Hepatocyte (in vitro differentiated cells): ENCODE measurements at regions not wholly inside any gene's neighbourhood (a gene's known extent, or its start where the extent isn't known, plus 50 kb on each side); places are given as distances from the start of the nearest gene placed in this dataset.

Experiments used
- DNase-seq: peaks from one replicate; pipeline ENCODE4 v3.0.0-alpha.2; 2016; ENCODE audit warnings: low spot score
- H2AFZ ChIP-seq: fragments of 200-600 bp; sonication (generic); 2 replicates; pipeline ENCODE4 v1.6.0; 2016; ENCODE audit warnings: antibody characterized with exemption, mild to moderate bottlenecking
- H3K27ac ChIP-seq: fragments of 200-600 bp; sonication (generic); 2 replicates; pipeline ENCODE4 v1.5.1; 2016; ENCODE audit warnings: mild to moderate bottlenecking
- H3K27me3 ChIP-seq: fragments of 200-600 bp; sonication (generic); 2 replicates; pipeline ENCODE4 v1.6.1; 2016
- H3K36me3 ChIP-seq: fragments of 200-600 bp; sonication (generic); replicated peaks from 2 replicates; pipeline ENCODE4 v1.5.1; 2016; ENCODE audit warnings: low read depth; ENCODE audit not compliant: insufficient read depth
- H3K4me1 ChIP-seq: fragments of 200-600 bp; sonication (generic); 2 replicates; pipeline ENCODE4 v1.5.1; 2016; ENCODE audit warnings: mild to moderate bottlenecking, moderate library complexity; ENCODE audit not compliant: insufficient read depth
- H3K4me2 ChIP-seq: fragments of 200-600 bp; sonication (generic); 2 replicates; pipeline ENCODE4 v1.6.0; 2016
- H3K4me3 ChIP-seq: fragments of 200-600 bp; sonication (generic); 2 replicates; pipeline ENCODE4 v1.5.1; 2016; ENCODE audit warnings: mild to moderate bottlenecking
- H3K79me2 ChIP-seq: fragments of 200-600 bp; sonication (generic); 2 replicates; pipeline ENCODE4 v1.6.0; 2017; ENCODE audit warnings: mild to moderate bottlenecking
- H3K9me2 ChIP-seq: fragments of 200-600 bp; sonication (generic); replicated peaks from 2 replicates; pipeline ENCODE4 v1.6.0; 2017; ENCODE audit warnings: mild to moderate bottlenecking; ENCODE audit not compliant: insufficient read depth
- H3K9me3 ChIP-seq: fragments of 200-600 bp; sonication (generic); 2 replicates; pipeline ENCODE4 v1.5.1; 2016; ENCODE audit warnings: low read depth, mild to moderate bottlenecking
- H4K20me1 ChIP-seq: fragments of 200-600 bp; sonication (generic); 2 replicates; pipeline ENCODE4 v1.6.0; 2016; ENCODE audit warnings: mild to moderate bottlenecking; ENCODE audit not compliant: insufficient read depth, poor library complexity, severe bottlenecking
- EZH2 ChIP-seq: fragments of 200-600 bp; sonication (generic); IDR thresholded peaks from 2 replicates; pipeline ENCODE4 v1.6.1; 2016; ENCODE audit warnings: antibody characterized with exemption, mild to moderate bottlenecking, borderline replicate concordance
- EZH2phosphoT487 ChIP-seq: fragments of 200-600 bp; sonication (generic); IDR thresholded peaks from one replicate; pipeline ENCODE4 v1.6.1; 2018; ENCODE audit warnings: antibody characterized with exemption, mild to moderate bottlenecking, low read depth, moderate library complexity; ENCODE audit not compliant: unreplicated experiment, severe bottlenecking
- WGBS: methylation state at CpG from one replicate; pipeline ENCODE4 v1.1.6; 2016; ENCODE audit warnings: low lambda C conversion rate; ENCODE audit errors: missing lambda C conversion rate; 5-methylcytosine and 5-hydroxymethylcytosine counted together
- TF ChIP-seq, protein P1 (sequence below): fragments of 200-600 bp; sonication (generic); IDR thresholded peaks from 2 replicates; pipeline ENCODE4 v1.5.1; 2016; ENCODE audit warnings: antibody characterized with exemption, mild to moderate bottlenecking; ENCODE audit not compliant: poor library complexity

DNA sequence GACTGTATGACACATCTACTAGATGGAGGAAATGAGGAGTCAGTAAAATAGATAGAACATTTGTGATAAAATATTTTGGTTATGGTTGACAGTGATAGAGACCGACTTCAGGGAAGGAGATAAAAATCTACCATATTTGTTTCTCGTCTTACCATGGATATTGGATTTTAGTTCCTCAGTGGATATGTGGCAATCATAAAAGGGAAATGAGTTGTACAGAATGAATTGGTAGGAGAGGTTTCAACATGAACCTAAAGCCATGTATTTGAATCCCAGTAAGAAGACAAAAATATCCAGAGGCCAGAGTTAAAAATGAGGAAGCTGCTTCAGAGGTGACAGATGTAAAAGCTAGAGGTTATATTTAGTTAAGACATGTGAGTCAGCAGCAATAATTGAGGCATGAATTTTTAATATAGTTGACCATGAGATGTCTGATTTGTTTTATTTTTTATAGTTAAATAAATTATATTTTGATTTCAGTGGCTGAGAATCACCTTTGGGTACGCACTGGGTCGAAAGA, 480.4 kb upstream of the TUSC1 start:
- Histone ChIP-seq H4K20me1 (no peaks in the 10 kb centered on the region), H3K9me2 (no peaks in the 10 kb centered on the region), H2AFZ (no peak overlapping the region), H3K27me3 (no peaks in the 10 kb centered on the region), H3K27ac (no peak overlapping the region), H3K4me2 (no peak overlapping the region), H3K36me3 (no peaks in the 10 kb centered on the region), H3K4me1 (no peaks in the 10 kb centered on the region), H3K4me3 (no peak overlapping the region), H3K9me3 (no peaks in the 10 kb centered on the region), H3K79me2 (no peaks in the 10 kb centered on the region)
- 94% methylated on average over 4 of the region's 4 CpGs for WGBS
- TF ChIP-seq, protein P1, sequence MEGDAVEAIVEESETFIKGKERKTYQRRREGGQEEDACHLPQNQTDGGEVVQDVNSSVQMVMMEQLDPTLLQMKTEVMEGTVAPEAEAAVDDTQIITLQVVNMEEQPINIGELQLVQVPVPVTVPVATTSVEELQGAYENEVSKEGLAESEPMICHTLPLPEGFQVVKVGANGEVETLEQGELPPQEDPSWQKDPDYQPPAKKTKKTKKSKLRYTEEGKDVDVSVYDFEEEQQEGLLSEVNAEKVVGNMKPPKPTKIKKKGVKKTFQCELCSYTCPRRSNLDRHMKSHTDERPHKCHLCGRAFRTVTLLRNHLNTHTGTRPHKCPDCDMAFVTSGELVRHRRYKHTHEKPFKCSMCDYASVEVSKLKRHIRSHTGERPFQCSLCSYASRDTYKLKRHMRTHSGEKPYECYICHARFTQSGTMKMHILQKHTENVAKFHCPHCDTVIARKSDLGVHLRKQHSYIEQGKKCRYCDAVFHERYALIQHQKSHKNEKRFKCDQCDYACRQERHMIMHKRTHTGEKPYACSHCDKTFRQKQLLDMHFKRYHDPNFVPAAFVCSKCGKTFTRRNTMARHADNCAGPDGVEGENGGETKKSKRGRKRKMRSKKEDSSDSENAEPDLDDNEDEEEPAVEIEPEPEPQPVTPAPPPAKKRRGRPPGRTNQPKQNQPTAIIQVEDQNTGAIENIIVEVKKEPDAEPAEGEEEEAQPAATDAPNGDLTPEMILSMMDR: no peak
- TF ChIP-seq EZH2 (no peak), EZH2phosphoT487 (no peak)
- DNase-seq: no peak

DNA sequence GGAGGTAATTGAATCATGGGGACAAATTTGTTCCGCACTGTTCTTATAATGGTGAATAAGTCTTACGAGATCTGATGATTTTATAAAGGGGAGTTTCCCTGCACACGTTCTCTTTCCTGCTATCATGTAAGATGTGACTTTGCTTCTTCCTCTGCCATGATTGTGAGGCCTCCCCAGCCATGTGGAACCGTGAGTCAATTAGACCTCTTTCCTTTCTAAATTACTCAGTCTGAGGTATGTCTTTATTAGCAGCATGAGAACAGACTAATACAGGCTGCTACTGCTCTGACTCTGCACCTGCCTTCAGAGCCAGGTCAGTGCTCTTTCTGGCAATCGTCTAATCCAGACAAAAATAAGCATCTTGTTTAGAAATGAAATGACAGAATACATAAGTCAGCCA, 479.2 kb upstream of the TUSC1 start:
- Histone ChIP-seq H2AFZ (no peak overlapping the region), H3K4me2 (no peak overlapping the region), H3K79me2 (no peaks in the 10 kb centered on the region), H3K27me3 (no peaks in the 10 kb centered on the region), H4K20me1 (no peaks in the 10 kb centered on the region), H3K27ac (no peak overlapping the region), H3K4me1 (no peaks in the 10 kb centered on the region), H3K4me3 (no peak overlapping the region), H3K9me3 (no peaks in the 10 kb centered on the region), H3K36me3 (no peaks in the 10 kb centered on the region), H3K9me2 (no peaks in the 10 kb centered on the region)
- TF ChIP-seq EZH2 (no peak), EZH2phosphoT487 (no peak)
- TF ChIP-seq, protein P1: no peak
- 87% methylated on average over 5 of the region's 5 CpGs for WGBS
- no peak for DNase-seq

DNA sequence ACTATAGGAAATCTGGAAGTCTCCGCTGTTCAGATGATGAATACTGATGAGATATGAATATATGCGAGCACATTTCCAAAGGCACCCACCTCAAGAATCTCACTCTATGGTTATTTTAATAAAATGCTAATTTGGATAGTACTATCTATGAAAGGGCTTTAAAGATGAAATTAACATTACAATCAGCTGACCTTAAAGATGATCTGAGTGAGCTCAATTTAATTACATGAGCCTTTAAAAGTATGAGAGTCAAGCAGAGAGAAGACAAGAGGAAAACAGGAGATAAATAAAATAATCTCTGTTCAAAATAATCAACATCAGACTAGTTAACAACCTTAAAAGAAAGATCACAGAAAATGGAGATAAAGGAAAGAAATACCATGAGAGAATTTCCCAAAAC, 474.1 kb upstream of the TUSC1 start:
- TF ChIP-seq, protein P1: no peak
- TF ChIP-seq EZH2phosphoT487: no peak
- TF ChIP-seq EZH2: no peak
- Histone ChIP-seq H3K9me2 (no peaks in the 10 kb centered on the region), H3K4me1 (no peaks in the 10 kb centered on the region), H4K20me1 (no peaks in the 10 kb centered on the region), H3K36me3 (no peaks in the 10 kb centered on the region), H2AFZ (no peak overlapping the region), H3K27ac (no peak overlapping the region), H3K4me3 (no peak overlapping the region), H3K9me3 (no peaks in the 10 kb centered on the region), H3K79me2 (no peaks in the 10 kb centered on the region), H3K4me2 (no peak overlapping the region), H3K27me3 (no peaks in the 10 kb centered on the region)
- no peak for DNase-seq
- 85% methylated on average over 2 of the region's 2 CpGs for WGBS

DNA sequence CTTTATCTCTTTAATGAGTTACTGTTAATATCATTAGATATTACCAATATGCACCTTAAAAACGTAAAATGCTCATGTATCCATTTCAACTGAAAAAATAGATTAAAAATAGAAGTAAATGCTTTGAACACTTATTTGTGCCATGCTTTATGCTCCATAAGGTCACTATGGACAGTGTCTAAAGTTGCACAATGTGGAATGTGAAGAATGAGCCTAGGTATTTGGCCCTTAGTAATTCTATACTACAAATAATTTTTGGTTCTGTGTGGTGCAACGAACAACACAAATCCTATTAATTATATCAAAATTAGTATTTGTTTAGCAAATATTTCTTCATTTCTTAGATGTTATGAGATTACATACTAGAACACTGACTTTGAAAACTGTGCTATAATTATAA, 469.9 kb upstream of the TUSC1 start:
- no peaks in the 10 kb centered on the region for H3K36me3 ChIP-seq

More for the DNA sequence above, 469.9 kb upstream of the TUSC1 start:
- Histone ChIP-seq H3K9me3 (no peaks in the 10 kb centered on the region), H3K4me3 (no peak overlapping the region), H3K27me3 (no peaks in the 10 kb centered on the region), H3K4me2 (no peak overlapping the region), H3K27ac (no peak overlapping the region), H3K9me2 (no peaks in the 10 kb centered on the region), H3K4me1 (no peaks in the 10 kb centered on the region), H4K20me1 (no peaks in the 10 kb centered on the region), H3K79me2 (no peaks in the 10 kb centered on the region), H2AFZ (no peak overlapping the region)
- DNase-seq: no peak
- WGBS: 79% methylated on average over 2 of the region's 2 CpGs
- TF ChIP-seq, protein P1: no peak
- TF ChIP-seq EZH2phosphoT487: no peak
- no peak for TF ChIP-seq EZH2
